ENCODE measurements at regions not wholly inside any gene's neighbourhood (a gene's known extent, or its start where the extent isn't known, plus 50 kb on each side); places are given as distances from the start of the nearest gene placed in this dataset.

DNA sequence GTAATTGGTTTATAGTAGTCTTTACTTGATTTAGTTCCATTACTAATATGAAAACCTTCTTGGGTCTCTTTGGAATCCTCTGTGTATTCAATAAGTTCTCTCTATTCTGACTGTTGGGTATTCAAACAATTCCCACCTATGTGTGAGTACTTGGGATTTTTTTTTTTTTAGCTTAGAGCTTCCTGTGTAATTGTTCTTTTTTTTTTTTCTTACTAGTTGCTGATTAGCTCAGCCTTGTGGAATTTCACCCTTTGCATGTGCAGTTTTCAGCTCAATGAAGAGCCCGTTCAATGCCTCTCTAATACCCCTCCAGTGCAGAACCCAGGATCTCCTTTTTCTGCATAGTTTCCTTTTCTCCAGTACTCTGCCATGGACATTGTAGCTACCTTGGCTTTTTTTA, 339.1 kb upstream of the GALNT5 start:
- ChIA-PET CTCF (no interaction called here), POLR2A (no interaction called here)
- intact Hi-C loops (cut with micrococcal nuclease) = no loop called here
- Mint-ChIP-seq H3K9me3 (peaks cover 0 to 29% (median 5%) of the 10 kb centered on the region in 11 donors), H3K27ac (no peak overlapping the region), H3K36me3 (peaks cover 0 to 3% (median 0%) of the 10 kb centered on the region in 5 donors), H3K4me1 (no peaks in the 10 kb centered on the region), H3K27me3 (peaks cover 0 to 23% (median 0%) of the 10 kb centered on the region in 5 donors), H3K4me3 (no peak overlapping the region)
- Histone ChIP-seq H3K4me3 (ENCODE audit: low read length) (no peak overlapping the region), H3K4me1 (ENCODE audit: control insufficient read depth in 2 of 2, insufficient read depth in 2 of 2, low read length in 2 of 2) (no peaks in the 10 kb centered on the region), H3K27me3 (ENCODE audit: control insufficient read depth in 2 of 2, insufficient read depth in 2 of 2, low read length in 2 of 2) (no peaks in the 10 kb centered on the region), H3K27ac (ENCODE audit: low read depth, low read length) (no peak overlapping the region), H3K9me3 (ENCODE audit: control insufficient read depth in 2 of 3, low read length in 3 of 3) (no peaks in the 10 kb centered on the region), H3K36me3 (ENCODE audit: control insufficient read depth in 2 of 3, insufficient read depth in 3 of 3, low read length in 3 of 3) (no peaks in the 10 kb centered on the region)
- no peak for ATAC-seq
- no peak for DNase-seq

DNA sequence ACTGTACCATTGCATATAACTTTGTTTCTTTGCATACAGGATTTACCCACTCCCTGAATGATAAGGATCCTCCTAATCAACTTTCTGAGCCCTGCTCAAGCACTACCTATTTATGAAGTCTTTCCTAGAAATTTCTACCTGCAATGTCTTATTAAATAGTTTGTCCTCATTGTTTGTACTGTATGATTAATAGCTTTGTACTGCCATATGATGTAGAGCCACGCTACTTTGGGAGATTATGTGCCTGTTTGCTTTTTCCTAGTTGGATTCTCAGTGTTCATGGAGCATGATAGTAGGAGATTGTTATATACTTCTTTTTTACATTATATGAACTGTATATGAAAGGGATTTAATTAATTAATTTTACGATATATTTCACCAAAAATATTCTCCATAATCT, 327.1 kb upstream of the GALNT5 start:
- H3K36me3 ChIP-seq (ENCODE audit: control insufficient read depth in 2 of 3, insufficient read depth in 3 of 3, low read length in 3 of 3) = no peaks in the 10 kb centered on the region
- Mint-ChIP-seq H3K27ac (no peak overlapping the region), H3K9me3 (peaks cover 0 to 18% (median 8%) of the 10 kb centered on the region in 11 donors), H3K4me3 (no peak overlapping the region), H3K36me3 (peaks cover 0 to 6% (median 0%) of the 10 kb centered on the region in 5 donors), H3K4me1 (no peaks in the 10 kb centered on the region), H3K27me3 (peaks cover 0 to 1% (median 0%) of the 10 kb centered on the region in 5 donors)
- H3K27ac ChIP-seq (ENCODE audit: low read depth, low read length) = no peak overlapping the region
- no peaks in the 10 kb centered on the region for H3K4me1 ChIP-seq (ENCODE audit: control insufficient read depth in 2 of 2, insufficient read depth in 2 of 2, low read length in 2 of 2)
- ChIA-PET POLR2A (no interaction called here), CTCF (no interaction called here)
- intact Hi-C loops (cut with micrococcal nuclease) = no loop called here
- ATAC-seq (no peak), DNase-seq (no peak)
- no peaks in the 10 kb centered on the region for H3K9me3 ChIP-seq (ENCODE audit: control insufficient read depth in 2 of 3, low read length in 3 of 3)
- no peak overlapping the region for H3K4me3 ChIP-seq (ENCODE audit: low read length)
- H3K27me3 ChIP-seq (ENCODE audit: control insufficient read depth in 2 of 2, insufficient read depth in 2 of 2, low read length in 2 of 2) = no peaks in the 10 kb centered on the region

DNA sequence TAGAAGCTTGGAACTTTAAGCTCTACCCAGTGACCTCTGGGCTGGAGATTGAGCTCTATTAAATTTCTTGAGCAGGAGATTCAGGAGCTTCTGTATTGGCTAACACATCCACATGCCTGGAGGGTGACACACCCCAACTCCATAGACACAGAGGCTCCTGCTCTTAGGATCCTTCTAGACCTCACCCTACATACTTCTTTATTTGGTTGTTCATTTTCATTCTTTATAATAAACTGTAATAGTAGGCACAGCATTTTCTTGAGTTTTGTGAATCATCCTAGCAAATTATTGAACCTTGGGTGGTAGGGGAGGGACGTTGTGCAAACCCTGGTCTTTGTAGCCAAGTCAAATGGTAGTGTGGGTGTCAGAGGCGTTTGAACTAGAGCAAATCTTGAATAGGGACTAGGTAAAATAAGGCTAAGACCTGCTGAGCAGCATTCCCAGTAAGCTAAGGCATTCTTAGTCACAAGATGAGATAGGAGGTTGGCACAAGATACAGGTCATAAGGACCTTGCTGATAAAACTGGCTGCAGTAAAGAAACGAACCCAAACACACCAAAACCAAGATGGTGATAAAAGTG, 323.8 kb upstream of the GALNT5 start:
- ATAC-seq (no peak), DNase-seq (no peak)
- H3K9me3 ChIP-seq (ENCODE audit: control insufficient read depth in 2 of 3, low read length in 3 of 3) = no peaks in the 10 kb centered on the region
- Mint-ChIP-seq H3K27ac (no peak overlapping the region), H3K4me1 (no peaks in the 10 kb centered on the region), H3K27me3 (no peaks in the 10 kb centered on the region), H3K36me3 (no peaks in the 10 kb centered on the region), H3K9me3 (peaks cover 0 to 4% (median 0%) of the 10 kb centered on the region in 11 donors), H3K4me3 (no peak overlapping the region)
- POLR2A ChIA-PET = no interaction called here
- intact Hi-C loops (cut with micrococcal nuclease) = no loop called here
- no peaks in the 10 kb centered on the region for H3K36me3 ChIP-seq (ENCODE audit: control insufficient read depth in 2 of 3, insufficient read depth in 3 of 3, low read length in 3 of 3)
- H3K4me3 ChIP-seq (ENCODE audit: low read length) = no peak overlapping the region
- no peaks in the 10 kb centered on the region for H3K27me3 ChIP-seq (ENCODE audit: control insufficient read depth in 2 of 2, insufficient read depth in 2 of 2, low read length in 2 of 2)
- CTCF ChIA-PET = no interaction called here
- no peaks in the 10 kb centered on the region for H3K4me1 ChIP-seq (ENCODE audit: control insufficient read depth in 2 of 2, insufficient read depth in 2 of 2, low read length in 2 of 2)
- no peak overlapping the region for H3K27ac ChIP-seq (ENCODE audit: low read depth, low read length)

DNA sequence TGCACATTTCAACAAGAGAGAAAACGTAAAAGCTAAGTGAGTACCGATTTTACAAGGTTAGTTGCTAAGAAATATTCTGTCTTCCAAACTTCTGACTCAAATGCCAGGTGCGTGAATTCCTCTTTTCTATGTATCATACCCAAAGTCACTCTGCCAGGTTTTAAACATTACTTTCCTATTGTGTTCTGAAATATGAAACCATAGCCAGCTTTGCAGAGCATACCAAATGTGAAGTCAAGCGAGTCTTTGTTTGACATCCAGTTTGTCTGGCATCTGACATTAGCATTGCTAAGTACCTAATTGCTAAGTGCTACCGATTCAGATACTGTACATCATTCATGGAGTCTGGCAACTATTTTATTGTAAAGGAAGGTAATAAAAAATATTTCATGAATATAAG, 321.9 kb upstream of the GALNT5 start:
- Histone ChIP-seq H3K4me3 (ENCODE audit: low read length) (no peak overlapping the region), H3K4me1 (ENCODE audit: control insufficient read depth in 2 of 2, insufficient read depth in 2 of 2, low read length in 2 of 2) (no peaks in the 10 kb centered on the region), H3K36me3 (ENCODE audit: control insufficient read depth in 2 of 3, insufficient read depth in 3 of 3, low read length in 3 of 3) (no peaks in the 10 kb centered on the region), H3K9me3 (ENCODE audit: control insufficient read depth in 2 of 3, low read length in 3 of 3) (no peaks in the 10 kb centered on the region), H3K27me3 (ENCODE audit: control insufficient read depth in 2 of 2, insufficient read depth in 2 of 2, low read length in 2 of 2) (no peaks in the 10 kb centered on the region), H3K27ac (ENCODE audit: low read depth, low read length) (no peak overlapping the region)
- Mint-ChIP-seq H3K27ac (no peak overlapping the region), H3K36me3 (no peaks in the 10 kb centered on the region), H3K4me3 (no peak overlapping the region), H3K9me3 (peaks cover 0 to 4% (median 0%) of the 10 kb centered on the region in 11 donors), H3K4me1 (no peaks in the 10 kb centered on the region), H3K27me3 (no peaks in the 10 kb centered on the region)
- ATAC-seq (no peak), DNase-seq (no peak)
- ChIA-PET POLR2A (no interaction called here), CTCF (no interaction called here)
- intact Hi-C loops (cut with micrococcal nuclease) = no loop called here

DNA sequence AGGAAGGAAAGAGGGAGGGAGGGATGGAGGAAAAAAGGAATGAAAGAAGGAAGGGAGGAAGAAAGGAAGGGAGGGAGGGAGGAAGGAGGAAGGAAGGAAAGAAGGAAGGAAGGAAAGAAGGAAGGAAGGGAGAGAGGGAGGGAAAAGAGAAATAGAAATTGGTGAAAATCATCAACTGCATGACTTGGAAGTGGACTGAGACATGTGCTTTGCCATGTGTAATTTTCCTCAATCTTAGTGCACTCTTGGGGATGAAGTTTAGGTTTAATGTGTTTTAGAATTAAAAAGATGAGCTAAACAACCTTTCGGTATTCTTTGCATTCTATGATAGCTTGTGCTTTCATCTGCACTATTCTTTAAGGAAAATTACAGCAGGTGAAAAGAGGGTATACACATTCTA, 320.1 kb upstream of the GALNT5 start:
- Mint-ChIP-seq H3K4me3 (no peak overlapping the region), H3K4me1 (no peaks in the 10 kb centered on the region), H3K9me3 (peaks cover 0 to 4% (median 0%) of the 10 kb centered on the region in 11 donors), H3K27me3 (no peaks in the 10 kb centered on the region), H3K27ac (no peak overlapping the region), H3K36me3 (no peaks in the 10 kb centered on the region)
- DNase-seq = no peak
- Histone ChIP-seq H3K9me3 (ENCODE audit: control insufficient read depth in 2 of 3, low read length in 3 of 3) (no peaks in the 10 kb centered on the region), H3K27ac (ENCODE audit: low read depth, low read length) (no peak overlapping the region), H3K36me3 (ENCODE audit: control insufficient read depth in 2 of 3, insufficient read depth in 3 of 3, low read length in 3 of 3) (no peaks in the 10 kb centered on the region), H3K27me3 (ENCODE audit: control insufficient read depth in 2 of 2, insufficient read depth in 2 of 2, low read length in 2 of 2) (no peaks in the 10 kb centered on the region), H3K4me3 (ENCODE audit: low read length) (no peak overlapping the region), H3K4me1 (ENCODE audit: control insufficient read depth in 2 of 2, insufficient read depth in 2 of 2, low read length in 2 of 2) (no peaks in the 10 kb centered on the region)
- POLR2A ChIA-PET = interaction anchor here (0.7 kb wide), 1 partner anchor 939 kb away, joined by 3 read pairs; no protein-coding TSS in a partner anchor
- no peak for ATAC-seq
- CTCF ChIA-PET = no interaction called here
- intact Hi-C loops (cut with micrococcal nuclease) = no loop called here

DNA sequence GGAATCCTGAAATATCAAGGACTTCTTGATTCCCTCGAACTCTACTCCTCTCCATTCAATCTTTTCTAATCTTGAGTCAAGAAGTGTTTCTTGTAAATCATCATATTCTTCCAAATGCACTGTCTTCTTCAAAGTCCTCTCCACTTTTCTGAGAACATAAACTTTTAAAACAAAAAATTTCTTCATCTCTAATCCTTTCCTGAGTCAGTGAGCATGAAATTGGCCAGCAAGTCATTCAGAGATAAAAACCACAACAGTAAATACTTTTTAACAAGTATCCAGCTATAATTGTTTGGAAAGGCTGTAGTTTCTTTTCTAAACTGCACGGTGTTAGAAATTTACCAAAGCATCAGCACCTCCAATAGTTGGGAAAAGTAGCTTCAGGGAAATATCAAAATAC, 312.6 kb upstream of the GALNT5 start:
- POLR2A ChIA-PET = no interaction called here

DNA sequence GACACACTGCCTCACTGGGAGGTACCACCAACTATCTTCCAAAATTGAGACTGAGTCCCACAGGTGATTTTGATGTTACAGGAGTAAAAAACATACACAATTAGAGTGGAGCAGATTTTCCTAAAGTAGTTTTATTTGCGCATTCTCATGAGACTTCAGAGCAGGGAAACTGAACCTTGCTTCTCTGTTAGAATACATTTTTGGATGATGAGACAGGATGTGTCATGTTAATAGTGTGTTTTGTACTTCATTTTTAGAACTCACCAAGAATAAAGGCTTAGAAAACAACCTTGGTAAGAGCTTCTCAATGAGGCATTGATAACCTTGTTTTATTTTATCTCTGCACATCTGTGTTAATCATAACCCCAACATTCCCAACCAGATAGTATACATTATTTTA, 310.2 kb upstream of the GALNT5 start:
- Histone ChIP-seq H3K4me1 (ENCODE audit: control insufficient read depth in 2 of 2, insufficient read depth in 2 of 2, low read length in 2 of 2) (no peaks in the 10 kb centered on the region), H3K27me3 (ENCODE audit: control insufficient read depth in 2 of 2, insufficient read depth in 2 of 2, low read length in 2 of 2) (no peaks in the 10 kb centered on the region), H3K36me3 (ENCODE audit: control insufficient read depth in 2 of 3, insufficient read depth in 3 of 3, low read length in 3 of 3) (no peaks in the 10 kb centered on the region), H3K27ac (ENCODE audit: low read depth, low read length) (no peak overlapping the region), H3K9me3 (ENCODE audit: control insufficient read depth in 2 of 3, low read length in 3 of 3) (no peaks in the 10 kb centered on the region), H3K4me3 (ENCODE audit: low read length) (no peak overlapping the region)
- no peak for DNase-seq
- no peak for ATAC-seq
- no peaks in the 10 kb centered on the region for H3K36me3 Mint-ChIP-seq
- intact Hi-C loops (cut with micrococcal nuclease) = no loop called here
- ChIA-PET POLR2A (no interaction called here), CTCF (no interaction called here)
- no peaks in the 10 kb centered on the region for H3K27me3 Mint-ChIP-seq
- H3K9me3 Mint-ChIP-seq = peaks cover 0 to 15% (median 4%) of the 10 kb centered on the region in 11 donors
- H3K27ac Mint-ChIP-seq = no peak overlapping the region
- H3K4me1 Mint-ChIP-seq = no peaks in the 10 kb centered on the region
- no peak overlapping the region for H3K4me3 Mint-ChIP-seq

More for the DNA sequence above, 312.6 kb upstream of the GALNT5 start:
- no peak for DNase-seq
- no peaks in the 10 kb centered on the region for H3K9me3 ChIP-seq (ENCODE audit: control insufficient read depth in 2 of 3, low read length in 3 of 3)
- intact Hi-C loops (cut with micrococcal nuclease) = no loop called here
- Mint-ChIP-seq H3K36me3 (no peaks in the 10 kb centered on the region), H3K27ac (no peak overlapping the region), H3K9me3 (peaks cover 0 to 6% (median 0%) of the 10 kb centered on the region in 11 donors), H3K4me3 (no peak overlapping the region), H3K27me3 (no peaks in the 10 kb centered on the region), H3K4me1 (no peaks in the 10 kb centered on the region)
- H3K36me3 ChIP-seq (ENCODE audit: control insufficient read depth in 2 of 3, insufficient read depth in 3 of 3, low read length in 3 of 3) = no peaks in the 10 kb centered on the region
- CTCF ChIA-PET = no interaction called here
- no peak overlapping the region for H3K27ac ChIP-seq (ENCODE audit: low read depth, low read length)
- no peak overlapping the region for H3K4me3 ChIP-seq (ENCODE audit: low read length)
- no peaks in the 10 kb centered on the region for H3K27me3 ChIP-seq (ENCODE audit: control insufficient read depth in 2 of 2, insufficient read depth in 2 of 2, low read length in 2 of 2)
- ATAC-seq = no peak
- H3K4me1 ChIP-seq (ENCODE audit: control insufficient read depth in 2 of 2, insufficient read depth in 2 of 2, low read length in 2 of 2) = no peaks in the 10 kb centered on the region
